ENCODE measurements at regions not wholly inside any gene's neighbourhood (a gene's known extent, or its start where the extent isn't known, plus 50 kb on each side); places are given as distances from the start of the nearest gene placed in this dataset.

DNA sequence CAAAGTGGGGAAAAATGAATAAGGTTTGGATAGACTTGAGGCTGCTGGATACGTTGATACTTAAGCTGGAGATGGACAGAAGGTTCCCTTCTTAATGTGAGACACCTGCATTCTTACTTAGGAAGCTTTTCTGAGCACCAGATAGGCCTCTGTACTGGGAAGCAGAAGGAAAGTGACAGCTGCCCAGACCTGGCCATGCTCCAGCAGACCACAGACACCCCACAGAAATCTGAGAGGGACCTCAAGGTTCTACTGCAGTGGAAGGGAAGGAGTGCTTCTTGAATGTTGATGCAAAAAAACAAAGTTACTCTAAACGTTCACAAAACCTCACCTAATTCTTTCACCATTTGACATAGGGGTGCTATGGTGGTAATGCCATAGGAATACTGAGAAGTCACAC, 642.1 kb upstream of the ID2 start:
- Histone ChIP-seq H3K36me3 (replicated peaks; ENCODE audit: insufficient read depth, low read length) (no peaks in the 10 kb centered on the region), H2AFZ (ENCODE audit: low read length) (no peak overlapping the region), H3K4me1 (ENCODE audit: low read length) (no peaks in the 10 kb centered on the region), H3F3A (ENCODE audit: insufficient read depth, low read length) (no peaks in the 10 kb centered on the region), H3K27me3 (replicated peaks; ENCODE audit: insufficient read depth, low read length) (peaks cover 13% of the 10 kb centered on the region), H3K4me2 (ENCODE audit: low read depth, low read length) (no peak overlapping the region), H3K9me3 (replicated peaks; ENCODE audit: insufficient read depth, low read length) (no peaks in the 10 kb centered on the region), H3K27ac (ENCODE audit: low read length) (no peak overlapping the region), H3K9me2 (replicated peaks; ENCODE audit: insufficient read depth, low read length) (no peaks in the 10 kb centered on the region), H3K79me2 (ENCODE audit: low read length) (no peaks in the 10 kb centered on the region), H3K4me3 (ENCODE audit: low read length) (no peak overlapping the region), H4K20me1 (ENCODE audit: insufficient read depth, low read length) (no peaks in the 10 kb centered on the region), H3K9ac (ENCODE audit: low read length) (no peak overlapping the region)
- TF ChIP-seq, protein P1, sequence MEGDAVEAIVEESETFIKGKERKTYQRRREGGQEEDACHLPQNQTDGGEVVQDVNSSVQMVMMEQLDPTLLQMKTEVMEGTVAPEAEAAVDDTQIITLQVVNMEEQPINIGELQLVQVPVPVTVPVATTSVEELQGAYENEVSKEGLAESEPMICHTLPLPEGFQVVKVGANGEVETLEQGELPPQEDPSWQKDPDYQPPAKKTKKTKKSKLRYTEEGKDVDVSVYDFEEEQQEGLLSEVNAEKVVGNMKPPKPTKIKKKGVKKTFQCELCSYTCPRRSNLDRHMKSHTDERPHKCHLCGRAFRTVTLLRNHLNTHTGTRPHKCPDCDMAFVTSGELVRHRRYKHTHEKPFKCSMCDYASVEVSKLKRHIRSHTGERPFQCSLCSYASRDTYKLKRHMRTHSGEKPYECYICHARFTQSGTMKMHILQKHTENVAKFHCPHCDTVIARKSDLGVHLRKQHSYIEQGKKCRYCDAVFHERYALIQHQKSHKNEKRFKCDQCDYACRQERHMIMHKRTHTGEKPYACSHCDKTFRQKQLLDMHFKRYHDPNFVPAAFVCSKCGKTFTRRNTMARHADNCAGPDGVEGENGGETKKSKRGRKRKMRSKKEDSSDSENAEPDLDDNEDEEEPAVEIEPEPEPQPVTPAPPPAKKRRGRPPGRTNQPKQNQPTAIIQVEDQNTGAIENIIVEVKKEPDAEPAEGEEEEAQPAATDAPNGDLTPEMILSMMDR (IDR thresholded peaks at IDR 0.05; ENCODE audit: low read length) = no peak
- TF ChIP-seq EZH2 (optimal IDR thresholded peaks at IDR 0.05; ENCODE audit: low read depth, low read length) (no peak), EZH2phosphoT487 (IDR thresholded peaks at IDR 0.05; ENCODE audit: low read length) (no peak)
- DNase-seq = no peak

GRCh38 chr2:8043295-8043694, 638.6 kb upstream of the ID2 start:
- H3K9ac ChIP-seq (ENCODE audit: low read length) = no peak overlapping the region
- DNase-seq = no peak
- no peaks in the 10 kb centered on the region for H3K27me3 ChIP-seq (replicated peaks; ENCODE audit: insufficient read depth, low read length)
- no peak overlapping the region for H3K27ac ChIP-seq (ENCODE audit: low read length)
- H3K9me2 ChIP-seq (replicated peaks; ENCODE audit: insufficient read depth, low read length) = no peaks in the 10 kb centered on the region
- no peak overlapping the region for H3K4me3 ChIP-seq (ENCODE audit: low read length)
- H4K20me1 ChIP-seq (ENCODE audit: insufficient read depth, low read length) = no peaks in the 10 kb centered on the region
- H2AFZ ChIP-seq (ENCODE audit: low read length) = no peak overlapping the region
- no peaks in the 10 kb centered on the region for H3K36me3 ChIP-seq (replicated peaks; ENCODE audit: insufficient read depth, low read length)
- no peak overlapping the region for H3K4me2 ChIP-seq (ENCODE audit: low read depth, low read length)
- H3F3A ChIP-seq (ENCODE audit: insufficient read depth, low read length) = no peaks in the 10 kb centered on the region
- no peaks in the 10 kb centered on the region for H3K79me2 ChIP-seq (ENCODE audit: low read length)
- no peaks in the 10 kb centered on the region for H3K4me1 ChIP-seq (ENCODE audit: low read length)
- no peaks in the 10 kb centered on the region for H3K9me3 ChIP-seq (replicated peaks; ENCODE audit: insufficient read depth, low read length)
- TF ChIP-seq EZH2 (optimal IDR thresholded peaks at IDR 0.05; ENCODE audit: low read depth, low read length) (no peak), EZH2phosphoT487 (IDR thresholded peaks at IDR 0.05; ENCODE audit: low read length) (no peak)
- TF ChIP-seq, protein P1 (IDR thresholded peaks at IDR 0.05; ENCODE audit: low read length) = no peak

DNA sequence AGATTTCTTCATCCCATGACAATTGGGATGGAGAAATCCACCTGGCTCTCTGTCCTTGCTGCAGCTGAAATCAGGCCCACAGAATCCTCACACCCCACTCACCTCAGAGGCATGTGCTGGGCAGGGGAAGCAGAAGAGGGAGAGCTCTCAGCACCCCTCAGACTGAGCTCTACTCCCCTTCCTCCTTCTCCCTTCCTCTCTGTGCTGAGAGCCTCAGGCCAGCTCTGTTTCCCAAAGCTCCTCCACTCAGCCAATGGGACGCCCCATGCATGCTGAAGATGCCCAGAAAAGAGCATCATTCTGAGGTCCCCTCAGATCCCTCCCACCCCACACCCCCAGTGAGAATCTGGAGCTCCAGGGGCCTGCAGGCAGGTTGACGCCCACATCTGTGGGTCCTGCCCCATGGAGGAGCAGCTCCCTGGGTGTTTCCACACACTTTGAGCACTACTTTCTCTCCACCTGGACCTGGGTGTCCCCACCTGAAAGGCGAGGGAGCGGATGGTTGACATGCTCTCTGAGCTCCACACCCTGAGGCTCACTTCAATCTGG, 637.7 kb upstream of the ID2 start:
- H3K27ac ChIP-seq (ENCODE audit: low read length) = no peak overlapping the region
- no peak overlapping the region for H3K9ac ChIP-seq (ENCODE audit: low read length)
- no peak overlapping the region for H2AFZ ChIP-seq (ENCODE audit: low read length)
- H3K27me3 ChIP-seq (replicated peaks; ENCODE audit: insufficient read depth, low read length) = no peaks in the 10 kb centered on the region
- no peaks in the 10 kb centered on the region for H3K36me3 ChIP-seq (replicated peaks; ENCODE audit: insufficient read depth, low read length)
- H3K4me1 ChIP-seq (ENCODE audit: low read length) = no peaks in the 10 kb centered on the region
- H3K9me2 ChIP-seq (replicated peaks; ENCODE audit: insufficient read depth, low read length) = no peaks in the 10 kb centered on the region
- no peaks in the 10 kb centered on the region for H3K79me2 ChIP-seq (ENCODE audit: low read length)
- TF ChIP-seq EZH2phosphoT487 (IDR thresholded peaks at IDR 0.05; ENCODE audit: low read length) (no peak), EZH2 (optimal IDR thresholded peaks at IDR 0.05; ENCODE audit: low read depth, low read length) (no peak)
- TF ChIP-seq, protein P1 (IDR thresholded peaks at IDR 0.05; ENCODE audit: low read length) = no peak
- H3F3A ChIP-seq (ENCODE audit: insufficient read depth, low read length) = no peaks in the 10 kb centered on the region
- H3K4me2 ChIP-seq (ENCODE audit: low read depth, low read length) = no peak overlapping the region
- no peak for DNase-seq
- no peak overlapping the region for H3K4me3 ChIP-seq (ENCODE audit: low read length)
- no peaks in the 10 kb centered on the region for H3K9me3 ChIP-seq (replicated peaks; ENCODE audit: insufficient read depth, low read length)
- no peaks in the 10 kb centered on the region for H4K20me1 ChIP-seq (ENCODE audit: insufficient read depth, low read length)
